ENCODE measurements at regions not wholly inside any gene's neighbourhood (a gene's known extent, or its start where the extent isn't known, plus 50 kb on each side); places are given as distances from the start of the nearest gene placed in this dataset.

- TF ChIP-seq CTCF (conservative IDR thresholded peaks at IDR 0.05; ENCODE audit: low read depth, low read length), result no peak
- TF ChIP-seq POLR2A (IDR thresholded peaks at IDR 0.05; ENCODE audit: low read depth, low read length), result no peak
- no peak for TF ChIP-seq USF2 (IDR thresholded peaks at IDR 0.05; ENCODE audit: low read depth, low read length)
- peak; percentile 69; the same call in 1 of the 2 replicates for TF ChIP-seq CEBPB (IDR thresholded peaks at IDR 0.05; ENCODE audit: low read depth, low read length)
- TF ChIP-seq SMC3 (IDR thresholded peaks at IDR 0.05; ENCODE audit: low read depth, low read length), result no peak
- TF ChIP-seq RFX5 (IDR thresholded peaks at IDR 0.05; ENCODE audit: low read depth, low read length), result no peak
- no peak for TF ChIP-seq RAD21 (IDR thresholded peaks at IDR 0.05; ENCODE audit: low read length)
These were observed 496.9 kb upstream of the DIPK2B start for GRCh38 chrX:45697591-45697990.

All from IMR-90 (cell line).